HepG2 (cell line): ENCODE measurements at regions not wholly inside any gene's neighbourhood (a gene's known extent, or its start where the extent isn't known, plus 50 kb on each side); places are given as distances from the start of the nearest gene placed in this dataset.

Experiments
- BORCS8-MEF2B ChIP-seq: sonication (generic); formaldehyde crosslinking; IDR thresholded peaks from 2 replicates; pipeline ENCODE4 v1.8.0; 2022; ENCODE audit warnings: mild to moderate bottlenecking, missing genetic modification reagents
- FOXA3 ChIP-seq: IDR thresholded peaks from 2 replicates; pipeline ENCODE4 v1.6.1; 2016; ENCODE audit warnings: missing genetic modification reagents, missing compliant biosample characterization
- KDM6A ChIP-seq: IDR thresholded peaks from 2 replicates; pipeline ENCODE4 v1.6.1; 2016; ENCODE audit warnings: low read depth
- LCORL ChIP-seq, 2 experiments: fragments of 450-650 bp in 1 of 2; sonication (generic) in 1 of 2; formaldehyde crosslinking in 1 of 2; IDR thresholded peaks; 2 replicates each; pipeline versions ENCODE4 v1.5.0 to v1.6.1; 2017 to 2020; ENCODE audit warnings: antibody characterized with exemption in 1 of 2, missing genetic modification reagents in 1 of 2
- PPARG ChIP-seq: conservative IDR thresholded peaks from 2 replicates; pipeline ENCODE4 v1.6.1; 2016; ENCODE audit warnings: missing biosample characterization, missing genetic modification reagents
- RAD51 ChIP-seq: fragments of 450-650 bp; IDR thresholded peaks from 2 replicates; pipeline ENCODE4 v1.6.1; 2016; ENCODE audit warnings: borderline replicate concordance
- RARA ChIP-seq: IDR thresholded peaks from 2 replicates; pipeline ENCODE4 v1.6.1; 2016; ENCODE audit warnings: missing genetic modification reagents, missing compliant biosample characterization
- REXO4 ChIP-seq: sonication (generic); formaldehyde crosslinking; IDR thresholded peaks from 2 replicates; pipeline ENCODE4 v1.8.0; 2022; ENCODE audit warnings: missing genetic modification reagents, mild to moderate bottlenecking, borderline replicate concordance
- RXRB ChIP-seq: IDR thresholded peaks from 2 replicates; pipeline ENCODE4 v1.6.1; 2016; ENCODE audit warnings: borderline replicate concordance, missing genetic modification reagents, missing compliant biosample characterization
- SALL2 ChIP-seq: sonication (generic); formaldehyde crosslinking; IDR thresholded peaks from 2 replicates; pipeline ENCODE4 v1.8.1; 2023; ENCODE audit warnings: mild to moderate bottlenecking, missing genetic modification reagents, inconsistent platforms
- SPEN ChIP-seq: sonication (generic); formaldehyde crosslinking; IDR thresholded peaks from 2 replicates; pipeline ENCODE4 v1.5.1; 2020; ENCODE audit warnings: low read depth, mild to moderate bottlenecking, missing genetic modification reagents
- TBX2 ChIP-seq: sonication (generic); formaldehyde crosslinking; IDR thresholded peaks from 2 replicates; pipeline ENCODE4 v1.5.0; 2020; ENCODE audit warnings: missing genetic modification reagents, mild to moderate bottlenecking, borderline replicate concordance
- ZNF292 ChIP-seq: sonication (generic); formaldehyde crosslinking; IDR thresholded peaks from 2 replicates; pipeline ENCODE4 v1.8.1; 2022; ENCODE audit warnings: mild to moderate bottlenecking, low read depth, missing genetic modification reagents, borderline replicate concordance
- TF ChIP-seq, protein P1 (sequence below): sonication (generic); formaldehyde crosslinking; IDR thresholded peaks from 2 replicates; pipeline ENCODE4 v1.5.1; 2020; ENCODE audit warnings: mild to moderate bottlenecking, missing genetic modification reagents, moderate library complexity
- TF ChIP-seq, protein P2 (sequence below): sonication (generic); formaldehyde crosslinking; conservative IDR thresholded peaks from 2 replicates; pipeline ENCODE4 v1.4.0; 2020; ENCODE audit warnings: missing genetic modification reagents
- TF ChIP-seq, protein P3 (sequence below): sonication (generic); formaldehyde crosslinking; IDR thresholded peaks from 2 replicates; pipeline ENCODE4 v1.8.1; 2023; ENCODE audit warnings: mild to moderate bottlenecking, missing genetic modification reagents
- TF ChIP-seq, protein P4 (sequence below): IDR thresholded peaks from 2 replicates; pipeline ENCODE4 v1.6.1; 2016; ENCODE audit warnings: missing genetic modification reagents, missing compliant biosample characterization

DNA sequence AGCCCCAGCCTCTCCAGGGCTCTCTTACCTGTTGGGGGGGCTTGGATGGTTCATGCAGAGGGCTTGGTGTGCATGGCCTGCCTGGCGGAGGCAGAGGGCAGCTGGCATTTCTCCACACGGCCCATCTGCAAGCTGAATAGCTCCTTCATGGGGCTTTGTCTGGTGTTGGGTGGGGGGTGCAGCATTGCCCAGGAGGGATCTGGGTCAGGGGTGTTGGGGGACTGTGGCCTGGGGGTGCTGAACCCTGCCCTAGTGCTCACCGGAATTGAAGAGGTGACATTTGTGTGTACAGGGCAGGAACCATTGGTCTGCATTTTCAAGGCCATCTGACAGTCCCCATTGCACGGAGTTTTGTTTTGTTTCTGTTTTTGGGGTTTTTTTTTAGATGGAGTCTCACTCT lies 58.8 kb upstream of the HAAO start (continued):
- TF ChIP-seq, protein P1, sequence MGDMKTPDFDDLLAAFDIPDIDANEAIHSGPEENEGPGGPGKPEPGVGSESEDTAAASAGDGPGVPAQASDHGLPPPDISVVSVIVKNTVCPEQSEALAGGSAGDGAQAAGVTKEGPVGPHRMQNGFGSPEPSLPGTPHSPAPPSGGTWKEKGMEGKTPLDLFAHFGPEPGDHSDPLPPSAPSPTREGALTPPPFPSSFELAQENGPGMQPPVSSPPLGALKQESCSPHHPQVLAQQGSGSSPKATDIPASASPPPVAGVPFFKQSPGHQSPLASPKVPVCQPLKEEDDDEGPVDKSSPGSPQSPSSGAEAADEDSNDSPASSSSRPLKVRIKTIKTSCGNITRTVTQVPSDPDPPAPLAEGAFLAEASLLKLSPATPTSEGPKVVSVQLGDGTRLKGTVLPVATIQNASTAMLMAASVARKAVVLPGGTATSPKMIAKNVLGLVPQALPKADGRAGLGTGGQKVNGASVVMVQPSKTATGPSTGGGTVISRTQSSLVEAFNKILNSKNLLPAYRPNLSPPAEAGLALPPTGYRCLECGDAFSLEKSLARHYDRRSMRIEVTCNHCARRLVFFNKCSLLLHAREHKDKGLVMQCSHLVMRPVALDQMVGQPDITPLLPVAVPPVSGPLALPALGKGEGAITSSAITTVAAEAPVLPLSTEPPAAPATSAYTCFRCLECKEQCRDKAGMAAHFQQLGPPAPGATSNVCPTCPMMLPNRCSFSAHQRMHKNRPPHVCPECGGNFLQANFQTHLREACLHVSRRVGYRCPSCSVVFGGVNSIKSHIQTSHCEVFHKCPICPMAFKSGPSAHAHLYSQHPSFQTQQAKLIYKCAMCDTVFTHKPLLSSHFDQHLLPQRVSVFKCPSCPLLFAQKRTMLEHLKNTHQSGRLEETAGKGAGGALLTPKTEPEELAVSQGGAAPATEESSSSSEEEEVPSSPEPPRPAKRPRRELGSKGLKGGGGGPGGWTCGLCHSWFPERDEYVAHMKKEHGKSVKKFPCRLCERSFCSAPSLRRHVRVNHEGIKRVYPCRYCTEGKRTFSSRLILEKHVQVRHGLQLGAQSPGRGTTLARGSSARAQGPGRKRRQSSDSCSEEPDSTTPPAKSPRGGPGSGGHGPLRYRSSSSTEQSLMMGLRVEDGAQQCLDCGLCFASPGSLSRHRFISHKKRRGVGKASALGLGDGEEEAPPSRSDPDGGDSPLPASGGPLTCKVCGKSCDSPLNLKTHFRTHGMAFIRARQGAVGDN (CRISPR knock-in tag) = peak; percentile 48
- TF ChIP-seq PPARG (peak; percentile 82), KDM6A (CRISPR knock-in tag) (no peak), TBX2 (CRISPR knock-in tag) (no peak), RARA (CRISPR knock-in tag) (0 out of 2 replicates have a peak, but pooled peaks have one; percentile 34), LCORL (IDR thresholded peaks at IDR 0.05) (no peak), LCORL (CRISPR knock-in tag; IDR thresholded peaks at IDR 0.05) (peak; percentile 35; the same call in 1 of the 2 replicates), RXRB (CRISPR knock-in tag) (peak; percentile 74; the same call in 1 of the 2 replicates), ZNF292 (CRISPR knock-in tag) (0 out of 2 replicates have a peak, but pooled peaks have one; percentile 38), BORCS8-MEF2B (CRISPR knock-in tag) (0 out of 2 replicates have a peak, but pooled peaks have one; percentile 30), FOXA3 (no peak), RAD51 (no peak), SALL2 (CRISPR knock-in tag) (no peak), REXO4 (no peak), SPEN (CRISPR knock-in tag) (0 out of 2 replicates have a peak, but pooled peaks have one; percentile 14)
- TF ChIP-seq, protein P2, sequence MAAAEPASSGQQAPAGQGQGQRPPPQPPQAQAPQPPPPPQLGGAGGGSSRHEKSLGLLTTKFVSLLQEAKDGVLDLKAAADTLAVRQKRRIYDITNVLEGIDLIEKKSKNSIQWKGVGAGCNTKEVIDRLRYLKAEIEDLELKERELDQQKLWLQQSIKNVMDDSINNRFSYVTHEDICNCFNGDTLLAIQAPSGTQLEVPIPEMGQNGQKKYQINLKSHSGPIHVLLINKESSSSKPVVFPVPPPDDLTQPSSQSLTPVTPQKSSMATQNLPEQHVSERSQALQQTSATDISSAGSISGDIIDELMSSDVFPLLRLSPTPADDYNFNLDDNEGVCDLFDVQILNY (CRISPR knock-in tag) = no peak
- TF ChIP-seq, protein P3, sequence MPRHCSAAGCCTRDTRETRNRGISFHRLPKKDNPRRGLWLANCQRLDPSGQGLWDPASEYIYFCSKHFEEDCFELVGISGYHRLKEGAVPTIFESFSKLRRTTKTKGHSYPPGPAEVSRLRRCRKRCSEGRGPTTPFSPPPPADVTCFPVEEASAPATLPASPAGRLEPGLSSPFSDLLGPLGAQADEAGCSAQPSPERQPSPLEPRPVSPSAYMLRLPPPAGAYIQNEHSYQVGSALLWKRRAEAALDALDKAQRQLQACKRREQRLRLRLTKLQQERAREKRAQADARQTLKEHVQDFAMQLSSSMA = 0 out of 2 replicates have a peak, but pooled peaks have one; percentile 41
- TF ChIP-seq, protein P4, sequence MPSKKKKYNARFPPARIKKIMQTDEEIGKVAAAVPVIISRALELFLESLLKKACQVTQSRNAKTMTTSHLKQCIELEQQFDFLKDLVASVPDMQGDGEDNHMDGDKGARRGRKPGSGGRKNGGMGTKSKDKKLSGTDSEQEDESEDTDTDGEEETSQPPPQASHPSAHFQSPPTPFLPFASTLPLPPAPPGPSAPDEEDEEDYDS = no peak
